ENCODE measurements at regions not wholly inside any gene's neighbourhood (a gene's known extent, or its start where the extent isn't known, plus 50 kb on each side); places are given as distances from the start of the nearest gene placed in this dataset.

DNA sequence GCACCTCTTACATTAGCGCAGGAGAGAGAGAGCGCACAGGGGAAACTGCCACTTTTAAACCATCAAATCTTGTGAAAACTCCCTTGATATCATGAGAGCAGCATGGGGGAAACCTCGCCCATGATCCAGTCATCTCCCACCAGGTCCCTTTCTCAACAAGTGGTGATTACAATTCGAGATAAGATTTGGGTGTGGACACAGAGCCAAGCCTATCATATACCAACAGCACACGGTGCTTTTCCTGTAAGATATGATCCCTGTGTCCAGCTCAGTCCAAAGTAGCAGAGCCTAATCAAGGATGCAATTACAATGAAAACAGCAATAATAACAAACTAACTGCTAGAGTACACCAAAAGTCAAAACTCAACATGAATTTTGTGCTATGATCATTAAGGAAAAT is 148.7 kb upstream of the TCF21 start:
- TF ChIP-seq, protein P1, sequence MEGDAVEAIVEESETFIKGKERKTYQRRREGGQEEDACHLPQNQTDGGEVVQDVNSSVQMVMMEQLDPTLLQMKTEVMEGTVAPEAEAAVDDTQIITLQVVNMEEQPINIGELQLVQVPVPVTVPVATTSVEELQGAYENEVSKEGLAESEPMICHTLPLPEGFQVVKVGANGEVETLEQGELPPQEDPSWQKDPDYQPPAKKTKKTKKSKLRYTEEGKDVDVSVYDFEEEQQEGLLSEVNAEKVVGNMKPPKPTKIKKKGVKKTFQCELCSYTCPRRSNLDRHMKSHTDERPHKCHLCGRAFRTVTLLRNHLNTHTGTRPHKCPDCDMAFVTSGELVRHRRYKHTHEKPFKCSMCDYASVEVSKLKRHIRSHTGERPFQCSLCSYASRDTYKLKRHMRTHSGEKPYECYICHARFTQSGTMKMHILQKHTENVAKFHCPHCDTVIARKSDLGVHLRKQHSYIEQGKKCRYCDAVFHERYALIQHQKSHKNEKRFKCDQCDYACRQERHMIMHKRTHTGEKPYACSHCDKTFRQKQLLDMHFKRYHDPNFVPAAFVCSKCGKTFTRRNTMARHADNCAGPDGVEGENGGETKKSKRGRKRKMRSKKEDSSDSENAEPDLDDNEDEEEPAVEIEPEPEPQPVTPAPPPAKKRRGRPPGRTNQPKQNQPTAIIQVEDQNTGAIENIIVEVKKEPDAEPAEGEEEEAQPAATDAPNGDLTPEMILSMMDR (conservative IDR thresholded peaks at IDR 0.05) = no peak
- TF ChIP-seq ZFX (IDR thresholded peaks at IDR 0.05) = no peak
